ENCODE measurements at regions not wholly inside any gene's neighbourhood (a gene's known extent, or its start where the extent isn't known, plus 50 kb on each side); places are given as distances from the start of the nearest gene placed in this dataset.

DNA sequence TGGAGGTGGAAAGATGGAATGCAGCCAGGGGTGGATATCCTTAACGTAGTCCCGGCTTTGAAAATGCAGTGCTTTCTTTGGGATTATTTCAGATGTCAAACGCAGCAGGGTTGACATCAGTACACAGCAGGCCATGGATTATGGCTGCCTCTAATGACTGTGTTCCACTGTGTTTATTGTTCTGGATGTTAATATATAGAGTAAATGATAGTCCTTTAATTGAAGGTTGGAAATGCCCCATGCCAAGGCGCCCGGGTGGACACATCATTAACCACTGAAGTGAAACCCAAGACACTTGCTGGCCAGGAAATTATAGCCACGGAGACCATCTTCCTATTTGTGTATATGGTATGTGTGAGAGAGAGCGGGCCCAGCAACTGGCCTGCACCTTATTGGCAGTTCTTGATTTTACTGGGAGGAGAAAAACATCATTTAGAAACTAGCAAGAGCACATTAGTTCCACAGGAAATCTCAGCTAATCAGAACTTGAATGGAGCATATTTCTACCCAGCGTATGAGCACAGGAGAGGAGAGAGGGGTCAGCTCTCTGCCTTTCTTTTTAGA, 254.9 kb upstream of the RASGRP1 start:
- H3K9me3 ChIP-seq = no peaks in the 10 kb centered on the region
- no peak overlapping the region for H3K27ac ChIP-seq
- no peaks in the 10 kb centered on the region for H3K36me3 ChIP-seq
- TF ChIP-seq, protein P1, sequence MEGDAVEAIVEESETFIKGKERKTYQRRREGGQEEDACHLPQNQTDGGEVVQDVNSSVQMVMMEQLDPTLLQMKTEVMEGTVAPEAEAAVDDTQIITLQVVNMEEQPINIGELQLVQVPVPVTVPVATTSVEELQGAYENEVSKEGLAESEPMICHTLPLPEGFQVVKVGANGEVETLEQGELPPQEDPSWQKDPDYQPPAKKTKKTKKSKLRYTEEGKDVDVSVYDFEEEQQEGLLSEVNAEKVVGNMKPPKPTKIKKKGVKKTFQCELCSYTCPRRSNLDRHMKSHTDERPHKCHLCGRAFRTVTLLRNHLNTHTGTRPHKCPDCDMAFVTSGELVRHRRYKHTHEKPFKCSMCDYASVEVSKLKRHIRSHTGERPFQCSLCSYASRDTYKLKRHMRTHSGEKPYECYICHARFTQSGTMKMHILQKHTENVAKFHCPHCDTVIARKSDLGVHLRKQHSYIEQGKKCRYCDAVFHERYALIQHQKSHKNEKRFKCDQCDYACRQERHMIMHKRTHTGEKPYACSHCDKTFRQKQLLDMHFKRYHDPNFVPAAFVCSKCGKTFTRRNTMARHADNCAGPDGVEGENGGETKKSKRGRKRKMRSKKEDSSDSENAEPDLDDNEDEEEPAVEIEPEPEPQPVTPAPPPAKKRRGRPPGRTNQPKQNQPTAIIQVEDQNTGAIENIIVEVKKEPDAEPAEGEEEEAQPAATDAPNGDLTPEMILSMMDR (IDR thresholded peaks at IDR 0.05) = no peak
- TF ChIP-seq POLR2A (IDR thresholded peaks at IDR 0.05) = no peak
- no peak for DNase-seq
- H3K4me3 ChIP-seq = no peak overlapping the region
- no peaks in the 10 kb centered on the region for H3K4me1 ChIP-seq
- H3K27me3 ChIP-seq = no peaks in the 10 kb centered on the region

DNA sequence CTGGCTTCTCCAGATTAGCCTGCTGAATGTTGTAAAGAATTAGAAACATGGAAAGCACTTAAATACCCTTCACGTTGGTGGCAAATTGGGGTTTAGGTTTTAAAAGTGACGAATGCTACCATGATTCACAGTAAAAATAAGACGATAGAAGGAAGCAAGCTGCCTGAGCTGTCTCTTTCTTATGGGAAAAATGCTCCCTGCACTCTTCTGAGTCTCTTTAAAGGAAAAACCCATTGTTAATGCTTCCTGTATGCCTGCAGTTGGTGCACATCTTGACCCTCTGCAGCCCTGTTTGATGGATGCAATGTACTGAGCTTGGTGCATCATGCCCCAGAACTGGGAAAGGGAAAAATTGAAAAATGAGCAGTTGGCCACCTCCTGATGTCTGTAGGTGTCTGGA, 258.6 kb upstream of the RASGRP1 start:
- TF ChIP-seq, protein P1 (IDR thresholded peaks at IDR 0.05) = no peak
- no peak for TF ChIP-seq POLR2A (IDR thresholded peaks at IDR 0.05)
- Histone ChIP-seq H3K4me3 (no peak overlapping the region), H3K4me1 (no peaks in the 10 kb centered on the region), H3K9me3 (no peaks in the 10 kb centered on the region), H3K36me3 (no peaks in the 10 kb centered on the region), H3K27me3 (no peaks in the 10 kb centered on the region), H3K27ac (no peak overlapping the region)
- no peak for DNase-seq

DNA sequence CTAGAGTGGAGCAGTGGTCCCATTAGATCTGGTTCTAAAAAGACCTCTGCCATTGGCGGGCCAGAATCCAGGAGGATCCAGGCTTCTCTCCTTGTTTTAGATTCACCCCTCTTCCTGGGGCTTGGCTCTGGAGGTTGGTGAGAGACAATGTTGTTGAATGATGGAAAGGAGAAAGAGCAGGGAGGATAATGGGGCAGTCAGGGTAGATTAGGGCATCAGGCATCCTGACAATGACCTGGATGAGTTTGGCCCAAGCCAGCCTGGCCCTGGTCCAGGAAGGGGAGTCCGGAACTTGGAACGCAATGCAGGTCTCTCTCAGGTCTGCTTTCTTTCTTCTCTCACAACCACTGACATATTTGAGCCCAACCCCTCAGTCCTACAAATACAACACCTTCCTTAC, 260.1 kb upstream of the RASGRP1 start:
- TF ChIP-seq, protein P1 (IDR thresholded peaks at IDR 0.05) = no peak
- no peak for TF ChIP-seq POLR2A (IDR thresholded peaks at IDR 0.05)
- Histone ChIP-seq H3K9me3 (no peaks in the 10 kb centered on the region), H3K36me3 (no peaks in the 10 kb centered on the region), H3K4me1 (no peaks in the 10 kb centered on the region), H3K27me3 (no peaks in the 10 kb centered on the region), H3K27ac (no peak overlapping the region), H3K4me3 (no peak overlapping the region)
- DNase-seq = no peak

DNA sequence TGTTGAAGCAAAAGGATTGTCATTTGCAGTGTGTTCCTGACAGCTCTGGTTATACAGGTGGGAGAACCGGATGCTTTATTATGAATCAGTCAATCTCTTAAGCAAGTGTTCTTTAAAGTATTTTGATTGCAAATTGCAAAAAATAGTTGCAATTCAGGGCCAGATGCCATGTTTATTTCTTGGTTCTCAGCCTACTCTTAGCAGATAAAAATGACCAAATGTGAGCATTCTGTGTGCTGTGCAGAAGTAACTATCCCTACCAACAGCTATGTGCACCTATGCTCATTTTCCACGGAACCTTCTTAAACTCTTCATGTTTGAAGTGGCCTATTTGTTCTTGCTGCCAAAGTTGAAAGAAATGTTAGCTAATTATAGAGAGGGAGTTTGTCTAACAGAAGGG, 262.3 kb upstream of the RASGRP1 start:
- Histone ChIP-seq H3K36me3 (no peaks in the 10 kb centered on the region), H3K27me3 (no peaks in the 10 kb centered on the region), H3K4me1 (no peaks in the 10 kb centered on the region), H3K4me3 (no peak overlapping the region), H3K27ac (no peak overlapping the region), H3K9me3 (no peaks in the 10 kb centered on the region)
- no peak for TF ChIP-seq POLR2A (IDR thresholded peaks at IDR 0.05)
- TF ChIP-seq, protein P1 (IDR thresholded peaks at IDR 0.05) = no peak
- DNase-seq = no peak

DNA sequence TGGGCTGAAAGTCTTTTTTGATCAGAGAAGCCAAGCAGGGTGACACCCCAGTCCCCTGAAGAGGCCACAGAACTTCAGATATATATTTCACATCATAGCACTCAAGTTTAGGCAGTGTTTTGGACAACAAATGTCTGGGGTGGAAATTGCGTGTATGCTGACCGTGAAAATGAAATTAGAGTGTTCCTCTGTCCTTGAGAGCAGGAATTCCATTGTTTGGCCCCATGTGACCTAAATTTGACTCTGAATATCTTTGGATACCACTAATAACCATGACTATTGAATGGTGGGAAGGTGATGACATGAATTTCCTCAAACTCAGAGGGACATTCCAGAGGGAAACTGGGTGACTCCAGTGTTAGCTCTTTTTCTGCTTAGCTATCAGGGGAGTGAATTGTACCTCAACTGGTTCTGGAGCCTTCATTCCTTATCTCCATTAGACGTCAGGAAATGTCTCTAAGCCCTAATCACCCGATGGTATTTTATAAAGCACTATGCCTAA, 263.5 kb upstream of the RASGRP1 start:
- no peaks in the 10 kb centered on the region for H3K4me1 ChIP-seq
- no peak overlapping the region for H3K4me3 ChIP-seq
- H3K27me3 ChIP-seq = no peaks in the 10 kb centered on the region
- H3K27ac ChIP-seq = no peak overlapping the region
- TF ChIP-seq, protein P1 (IDR thresholded peaks at IDR 0.05) = no peak
- no peak for TF ChIP-seq POLR2A (IDR thresholded peaks at IDR 0.05)
- no peak for DNase-seq
- no peaks in the 10 kb centered on the region for H3K36me3 ChIP-seq
- H3K9me3 ChIP-seq = no peaks in the 10 kb centered on the region

DNA sequence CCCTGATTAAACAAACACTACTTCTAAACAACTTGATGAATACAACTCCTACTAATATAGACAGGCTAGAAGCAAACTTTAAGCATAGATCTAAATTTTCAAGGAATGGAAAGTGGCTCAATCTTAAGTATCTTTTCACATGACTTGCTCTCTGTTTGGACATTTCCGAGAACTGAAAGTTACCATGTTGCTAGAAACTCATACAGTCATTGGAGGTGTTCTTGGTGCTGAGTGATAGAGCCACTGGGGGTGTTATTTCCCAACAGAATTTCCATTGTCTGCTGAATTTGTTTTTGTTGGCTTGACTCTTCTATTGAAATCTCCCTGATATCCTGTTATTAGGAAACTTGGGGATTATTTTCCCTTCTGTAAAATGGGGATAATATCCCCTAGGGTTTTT, 264.5 kb upstream of the RASGRP1 start:
- Histone ChIP-seq H3K27me3 (no peaks in the 10 kb centered on the region), H3K36me3 (no peaks in the 10 kb centered on the region)
- TF ChIP-seq, protein P1 (IDR thresholded peaks at IDR 0.05) = no peak
- no peak for TF ChIP-seq POLR2A (IDR thresholded peaks at IDR 0.05)

More for the DNA sequence above, 264.5 kb upstream of the RASGRP1 start:
- Histone ChIP-seq H3K9me3 (no peaks in the 10 kb centered on the region), H3K27ac (no peak overlapping the region), H3K4me1 (no peaks in the 10 kb centered on the region), H3K4me3 (no peak overlapping the region)
- DNase-seq = no peak
